NCI-H146 treated with DMSO at 0.1 percent for 48 hours (cell line): ENCODE measurements at regions not wholly inside any gene's neighbourhood (a gene's known extent, or its start where the extent isn't known, plus 50 kb on each side); places are given as distances from the start of the nearest gene placed in this dataset.

Experiments
- DNase-seq: peaks from one replicate; lab custom pipeline; 2025; ENCODE audit not compliant: unreplicated experiment; lab: John Stamatoyannopoulos, UW

DNA sequence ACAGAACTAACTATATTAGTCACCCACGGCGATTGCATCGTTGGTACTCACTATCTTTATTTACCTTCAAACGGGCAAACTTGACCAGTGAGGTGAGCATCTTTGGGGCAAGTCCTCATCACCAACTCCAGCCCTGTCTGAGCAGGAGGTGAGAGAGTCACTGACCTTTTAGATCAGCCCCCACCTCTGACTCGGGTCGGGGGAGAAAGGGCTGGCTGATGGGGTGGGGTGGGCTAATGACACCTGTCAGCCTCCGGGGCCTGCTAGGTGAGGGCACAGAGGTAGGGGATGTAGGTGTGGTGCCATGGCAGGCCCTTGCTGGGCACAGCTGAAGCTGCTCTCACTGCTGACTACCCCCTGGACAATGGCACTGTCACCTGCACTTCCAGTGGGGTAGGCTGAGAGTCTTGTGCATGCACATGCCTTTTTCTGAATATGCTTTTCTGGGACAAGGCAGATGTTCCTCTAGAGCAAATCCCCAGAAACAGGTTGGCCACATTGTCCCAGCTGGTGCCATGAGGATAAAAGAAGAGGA is 359.5 kb upstream of the MKI67 start:
- DNase-seq, result no peak

DNA sequence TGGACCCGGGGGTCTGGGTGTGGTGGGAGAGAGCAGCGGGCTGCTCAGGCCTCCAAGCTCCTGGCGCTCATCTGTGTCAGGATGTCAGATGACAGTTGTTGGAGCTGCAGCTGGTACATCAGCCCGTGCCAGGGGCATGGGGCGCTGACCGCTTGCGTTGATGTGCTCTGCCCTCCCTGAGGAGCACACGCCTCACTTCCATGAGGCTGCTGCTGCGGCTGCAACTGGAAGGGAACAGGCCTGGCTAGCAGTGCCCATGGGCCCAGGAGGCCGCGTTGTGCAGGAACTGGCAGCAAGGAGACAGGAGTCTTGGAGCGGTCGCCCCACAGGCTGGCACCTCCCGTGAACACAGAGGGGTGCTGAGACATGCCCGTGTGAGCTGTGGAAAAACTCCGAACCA is 361.3 kb upstream of the MKI67 start:
- no peak for DNase-seq

DNA sequence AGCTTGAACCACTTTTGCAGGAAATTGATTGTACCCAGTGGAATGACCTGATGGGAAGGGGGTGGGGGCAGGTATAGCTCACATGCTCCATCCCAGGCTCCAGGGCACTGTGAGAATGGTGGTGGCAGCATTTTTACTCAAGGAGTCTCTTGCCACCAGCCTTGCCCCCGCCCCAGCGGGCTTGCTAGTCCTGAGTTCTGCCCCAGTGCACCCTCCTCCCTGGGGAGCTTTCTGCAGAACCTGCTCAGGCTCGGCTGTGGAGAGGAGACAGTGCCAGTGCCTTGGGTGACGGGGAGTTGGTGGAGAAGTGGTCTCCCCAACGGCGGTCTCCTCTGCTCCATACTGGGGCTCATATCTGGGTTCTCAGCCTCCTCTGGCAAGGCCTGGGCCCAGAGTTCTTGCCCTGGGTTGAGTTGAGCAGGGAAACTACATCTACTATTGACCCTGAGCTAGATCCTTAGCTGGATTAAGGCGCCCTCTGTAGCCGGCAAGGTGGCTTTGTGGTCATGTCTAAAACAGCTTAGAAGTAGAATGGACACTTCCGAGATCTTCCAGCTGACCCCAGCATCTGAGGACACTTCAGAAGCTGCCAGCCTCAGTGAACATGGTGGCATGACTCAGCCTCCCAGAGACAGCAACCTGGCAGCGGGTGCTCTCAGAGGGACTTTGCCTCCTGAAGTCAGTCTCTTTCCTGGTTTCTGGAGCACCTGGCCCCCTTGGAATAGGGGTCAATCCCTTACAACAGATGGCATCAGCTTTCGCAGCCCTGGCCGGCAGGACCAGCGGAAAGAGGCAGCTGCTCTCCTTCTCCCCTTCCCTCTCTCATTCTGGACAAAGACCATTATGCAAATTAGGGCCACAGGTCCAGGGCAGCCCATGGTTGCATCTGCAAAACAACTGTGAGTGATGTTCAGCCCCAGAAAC is 363.4 kb upstream of the MKI67 start:
- DNase-seq, result no peak

DNA sequence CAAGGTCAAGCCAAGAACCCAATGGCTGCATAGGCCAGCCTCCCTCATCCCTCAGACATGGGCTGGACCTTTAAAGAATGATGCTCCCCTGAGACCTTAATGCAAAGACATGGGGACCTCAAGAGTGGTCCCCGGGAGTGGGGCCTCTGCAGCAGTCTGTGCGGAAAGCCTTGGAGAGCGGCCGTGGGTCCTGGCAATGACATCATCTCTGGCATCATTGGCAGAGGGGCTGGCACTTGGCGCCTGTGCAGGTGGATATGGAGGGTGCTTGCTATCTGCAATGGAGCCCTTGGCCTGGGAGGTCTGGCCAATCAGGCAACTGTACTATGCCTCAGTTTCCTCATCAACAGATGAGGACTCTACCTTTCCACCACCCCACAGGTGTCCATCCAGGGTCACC is 365.5 kb upstream of the MKI67 start:
- DNase-seq, result no peak

DNA sequence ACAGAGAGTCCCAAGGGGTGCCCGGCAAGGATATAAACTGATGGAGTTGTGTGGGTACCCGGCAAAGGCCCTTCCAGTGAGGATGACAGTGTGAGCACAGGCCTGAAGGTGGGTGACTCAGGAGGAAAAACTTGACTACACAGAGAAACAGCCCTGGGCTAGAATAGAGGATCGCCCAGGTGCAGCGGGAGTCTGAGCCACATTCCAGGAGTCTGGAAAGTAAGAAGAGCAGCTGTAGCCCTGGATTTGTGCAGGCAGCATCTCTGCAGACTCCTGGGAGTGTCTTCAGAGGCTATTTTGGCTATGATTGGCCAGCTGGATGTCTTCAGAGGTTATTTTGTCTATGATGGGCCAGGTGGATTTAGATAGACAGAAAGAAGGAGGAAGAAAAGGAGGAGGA is 367.6 kb upstream of the MKI67 start:
- DNase-seq, result no peak

DNA sequence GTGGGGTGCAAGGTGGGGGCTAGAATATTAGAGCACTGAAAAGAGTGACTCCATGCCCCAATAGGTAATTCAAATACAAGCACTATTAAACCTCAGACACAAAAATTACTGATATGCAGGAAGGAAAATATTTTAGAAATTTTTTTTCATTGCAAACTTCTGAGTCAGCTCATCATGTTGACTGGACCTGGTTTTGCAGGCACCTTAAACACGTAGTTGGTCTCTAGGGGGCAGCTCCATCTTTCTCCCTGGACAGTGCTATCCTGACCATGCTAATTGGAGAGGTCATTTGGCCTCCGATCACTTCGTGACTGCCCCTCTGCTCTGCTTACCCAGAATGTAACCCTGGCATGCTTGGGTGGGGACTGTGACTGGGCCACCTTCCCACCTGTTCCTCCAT is 368.4 kb upstream of the MKI67 start:
- DNase-seq, result no peak

DNA sequence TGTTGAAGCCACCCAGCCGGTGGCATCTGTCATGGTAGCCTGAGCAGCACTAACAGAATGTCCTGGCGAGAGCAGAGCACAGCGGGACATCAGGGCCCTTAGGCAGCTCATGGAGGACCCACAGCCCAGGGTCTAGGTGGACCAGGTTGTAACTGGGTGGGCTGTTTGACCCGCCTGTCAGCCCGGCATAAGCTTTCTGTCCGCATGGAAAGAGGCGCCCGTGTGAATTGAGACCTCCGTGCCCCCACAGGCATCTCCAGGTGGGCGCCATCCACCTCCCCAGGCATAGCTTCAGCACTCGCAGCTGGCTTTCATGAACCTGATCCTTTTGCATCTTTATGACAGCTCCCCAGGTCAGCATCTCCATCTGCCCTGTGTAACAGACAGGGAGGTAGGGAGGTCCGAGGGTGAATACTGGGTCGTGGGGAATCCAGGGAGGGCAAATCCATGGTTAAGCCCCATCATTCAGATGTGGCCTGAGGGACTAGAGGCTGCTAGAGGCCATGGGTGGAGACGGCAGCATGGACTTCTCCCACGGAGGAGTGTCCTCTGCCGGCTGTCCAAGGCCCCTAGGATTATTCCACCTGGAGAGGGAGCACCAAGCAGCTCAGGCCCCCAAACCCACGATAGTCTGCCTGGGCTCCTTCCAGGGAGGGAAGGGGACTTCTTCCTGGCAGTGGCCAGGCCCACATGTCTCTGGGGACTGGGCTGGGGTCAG is 371.6 kb upstream of the MKI67 start:
- DNase-seq, result no peak

DNA sequence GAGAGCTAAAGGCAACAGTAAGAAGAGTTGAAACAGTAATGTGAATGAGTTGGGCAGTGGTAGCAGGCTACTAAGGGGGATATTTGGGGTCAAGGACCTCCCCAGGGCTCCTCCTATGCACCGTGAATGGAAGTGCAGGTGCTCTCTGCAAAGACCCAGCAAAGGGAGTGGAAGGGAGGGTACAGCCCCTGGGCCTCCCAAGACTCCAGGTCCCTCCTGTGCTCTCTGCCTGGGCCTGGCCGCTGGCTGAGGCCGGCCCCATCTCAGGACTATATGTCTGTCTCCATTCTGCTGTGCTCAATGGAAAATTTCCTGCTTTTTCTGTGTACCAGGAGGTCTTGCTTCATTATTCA is 372.1 kb upstream of the MKI67 start:
- DNase-seq, result no peak

DNA sequence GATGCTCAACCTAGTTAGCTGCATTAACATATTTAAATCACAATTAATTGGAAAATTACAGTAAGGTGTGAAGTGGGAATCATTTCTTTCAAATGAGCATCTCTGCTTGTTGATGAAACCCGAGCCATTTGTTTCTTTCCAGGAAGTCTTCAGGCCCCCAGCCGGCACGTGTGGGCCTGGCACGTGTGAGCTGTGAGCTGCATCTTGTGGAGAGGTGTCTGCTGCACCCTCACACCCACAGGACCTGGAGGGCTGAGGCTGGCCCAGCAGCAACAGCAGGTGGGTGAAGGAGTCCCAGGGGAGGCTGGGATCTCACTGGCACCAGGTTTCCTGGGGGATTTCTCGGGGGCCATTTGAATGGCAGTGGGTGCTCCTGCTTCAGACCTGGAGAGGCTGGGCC is 372.5 kb upstream of the MKI67 start:
- no peak for DNase-seq

DNA sequence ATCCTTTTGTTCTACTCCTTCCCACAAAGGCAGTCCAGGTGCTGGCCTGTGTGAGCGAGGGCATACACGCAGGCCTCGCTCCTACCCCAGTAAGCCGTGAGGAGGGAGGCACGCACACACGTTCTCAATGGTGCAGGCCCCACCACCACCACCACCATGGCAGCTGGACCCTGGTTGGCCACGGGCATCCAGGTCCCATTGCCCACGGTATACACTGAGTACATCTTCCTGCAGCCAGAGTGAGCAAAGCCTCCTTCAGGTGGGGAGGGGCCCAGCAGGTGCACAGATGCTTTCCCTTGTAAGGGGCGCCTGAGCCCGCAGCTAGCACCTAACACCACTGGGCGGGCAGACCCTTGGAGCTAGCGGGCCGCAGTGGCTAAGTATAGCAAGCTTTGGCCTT is 373.3 kb upstream of the MKI67 start:
- no peak for DNase-seq

DNA sequence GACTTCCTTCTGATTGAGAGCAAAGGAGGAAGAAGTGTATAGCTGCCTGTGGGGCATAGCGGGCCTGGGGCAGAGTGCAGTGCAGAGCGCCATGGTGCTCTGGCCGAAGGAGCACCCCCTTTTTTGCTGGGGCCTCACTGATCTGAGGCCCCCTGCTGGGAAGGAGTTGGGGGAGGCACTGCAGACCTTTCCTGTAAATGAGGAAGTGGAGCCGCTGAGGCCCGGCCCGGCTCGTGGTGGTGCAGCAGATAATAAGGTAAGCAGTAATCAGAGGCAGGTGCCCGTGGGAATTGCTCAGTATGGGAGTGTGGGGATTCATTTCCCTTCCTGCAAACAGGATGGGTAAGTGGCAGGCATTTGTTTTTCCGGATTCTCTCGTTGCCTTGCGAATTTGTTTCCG is 373.7 kb upstream of the MKI67 start:
- DNase-seq, result no peak

DNA sequence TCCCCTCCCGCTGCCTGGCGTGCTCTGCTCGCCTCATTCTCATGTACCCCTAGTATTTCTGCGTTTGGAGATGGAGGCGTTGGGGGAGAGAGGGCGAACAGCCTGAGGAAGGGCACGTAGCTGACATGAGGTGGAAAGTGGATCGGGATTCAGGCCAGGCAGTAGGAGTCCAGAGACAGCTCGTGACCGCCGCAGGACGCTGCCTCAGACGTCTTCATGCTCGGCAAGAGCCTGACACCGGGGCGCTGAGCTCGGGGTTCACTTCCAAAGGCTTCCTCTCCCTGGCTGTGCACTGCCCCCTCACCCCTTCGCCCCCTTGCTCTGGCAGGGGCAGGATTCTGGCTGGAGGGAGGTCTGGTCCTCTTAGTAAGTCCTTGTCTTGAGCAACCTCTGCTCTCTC is 374.4 kb upstream of the MKI67 start:
- DNase-seq, result no peak

DNA sequence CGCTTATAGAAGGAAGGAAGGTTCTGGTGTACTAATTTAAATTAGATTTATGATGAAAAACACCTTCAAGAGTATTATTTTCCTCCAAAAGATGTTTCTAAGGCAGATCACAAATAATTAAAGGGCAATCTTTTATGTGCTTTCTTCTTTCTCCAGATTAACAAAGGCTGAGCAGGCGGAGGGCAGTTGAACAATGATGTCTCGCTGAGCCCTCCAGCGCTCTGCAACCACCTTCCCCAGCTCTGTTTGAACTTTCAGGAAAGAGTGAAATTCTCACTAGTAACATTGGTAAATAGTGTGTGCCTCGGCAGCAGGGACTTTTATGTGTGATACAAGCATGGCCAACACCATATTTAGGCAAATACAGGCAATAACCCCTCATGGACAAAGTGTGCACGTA is 379.1 kb upstream of the MKI67 start:
- no peak for DNase-seq

DNA sequence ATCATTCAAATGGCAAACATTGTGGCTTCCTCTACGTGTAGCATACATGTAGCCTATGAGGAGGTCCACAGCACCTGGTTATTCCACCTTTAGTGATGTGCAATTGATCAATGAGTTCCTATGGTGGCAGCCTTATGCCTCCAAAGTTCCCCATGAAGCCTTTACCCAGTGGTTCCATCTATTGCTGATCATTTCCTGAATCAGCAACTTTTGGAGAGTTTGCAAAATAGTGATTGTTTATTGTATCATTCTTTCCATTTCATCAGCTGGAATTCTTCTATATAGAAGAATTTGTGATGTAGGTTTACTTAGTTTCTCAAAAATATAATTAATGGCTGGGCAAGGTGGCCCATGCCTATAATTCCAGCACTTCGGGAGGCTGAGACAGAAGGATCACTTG is 380.2 kb upstream of the MKI67 start:
- no peak for DNase-seq

DNA sequence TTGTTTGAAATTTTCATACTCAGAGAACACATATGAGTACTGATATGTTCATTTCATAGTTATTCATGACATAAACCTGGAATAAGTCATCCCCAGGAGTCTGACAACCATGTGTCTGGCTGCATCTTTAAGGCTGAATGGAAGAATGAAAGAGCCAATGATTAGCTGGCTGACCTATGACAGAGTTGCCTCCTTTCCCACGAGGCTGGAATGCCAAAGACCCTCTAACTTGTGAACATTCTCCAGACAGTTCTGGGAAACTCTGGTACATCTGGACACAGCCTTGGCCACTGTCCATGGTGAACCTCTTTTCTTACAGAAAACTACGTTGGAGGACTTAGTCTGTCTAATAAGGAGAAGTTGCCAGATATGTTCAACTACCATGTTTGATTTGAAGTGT is 380.8 kb upstream of the MKI67 start:
- DNase-seq, result no peak

DNA sequence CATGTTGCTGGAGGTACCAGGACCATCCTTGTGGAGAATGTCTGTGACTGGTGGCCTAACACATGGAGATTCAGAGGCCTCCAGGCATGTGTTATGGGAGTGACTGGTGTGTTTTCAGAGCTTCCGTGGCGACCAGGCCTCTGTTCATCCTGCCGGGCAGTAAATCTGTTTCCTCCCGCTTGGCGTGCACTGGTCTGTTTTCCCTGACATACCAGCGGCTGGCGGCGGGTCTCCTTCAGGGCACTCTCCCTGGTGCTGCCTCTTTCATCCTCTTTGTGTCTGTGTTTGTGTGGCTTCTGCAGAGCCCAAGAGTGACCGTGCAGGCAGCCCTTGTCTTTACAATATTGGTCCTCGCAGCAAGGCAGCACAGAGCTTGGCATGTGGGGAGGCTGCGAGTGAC is 385.1 kb upstream of the MKI67 start:
- no peak for DNase-seq

DNA sequence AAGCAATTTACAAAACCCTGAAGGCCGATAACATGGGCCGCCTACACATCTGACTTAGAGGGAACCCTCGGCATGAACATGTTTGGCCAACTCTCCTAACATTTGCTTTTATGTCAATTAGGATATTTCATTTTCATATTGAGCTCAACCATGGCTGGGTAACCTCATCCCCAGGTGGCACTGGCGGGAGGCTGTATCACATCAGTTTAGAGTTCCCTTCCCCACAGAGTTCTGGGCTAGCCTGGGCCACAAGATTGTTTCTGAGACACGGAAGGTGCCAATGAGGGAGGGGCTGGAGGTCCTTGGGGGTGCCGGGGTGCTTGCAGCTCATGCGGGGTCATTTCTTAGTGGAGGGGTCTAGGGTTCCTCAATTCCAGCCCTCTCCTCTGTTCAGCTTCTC is 386.5 kb upstream of the MKI67 start:
- no peak for DNase-seq

DNA sequence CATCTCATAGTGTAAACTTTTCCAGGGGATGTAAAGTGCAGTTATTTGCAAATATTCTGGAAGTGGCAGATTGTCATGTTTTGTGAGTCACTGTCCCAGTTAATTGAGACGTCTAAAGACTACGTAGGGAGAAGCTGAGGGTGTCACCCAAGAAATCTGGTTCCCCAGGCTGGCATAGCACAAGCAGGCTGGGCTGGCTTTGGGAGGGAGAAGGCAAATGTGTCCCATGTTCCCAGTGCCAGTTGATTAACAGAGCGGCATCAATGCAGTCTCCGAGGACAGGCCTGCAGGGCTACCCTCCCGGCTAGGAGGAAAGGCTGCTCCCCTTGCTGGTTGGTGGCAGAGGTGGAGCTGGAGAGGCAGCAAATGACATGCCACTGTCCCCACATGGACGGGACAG is 388.3 kb upstream of the MKI67 start:
- no peak for DNase-seq

DNA sequence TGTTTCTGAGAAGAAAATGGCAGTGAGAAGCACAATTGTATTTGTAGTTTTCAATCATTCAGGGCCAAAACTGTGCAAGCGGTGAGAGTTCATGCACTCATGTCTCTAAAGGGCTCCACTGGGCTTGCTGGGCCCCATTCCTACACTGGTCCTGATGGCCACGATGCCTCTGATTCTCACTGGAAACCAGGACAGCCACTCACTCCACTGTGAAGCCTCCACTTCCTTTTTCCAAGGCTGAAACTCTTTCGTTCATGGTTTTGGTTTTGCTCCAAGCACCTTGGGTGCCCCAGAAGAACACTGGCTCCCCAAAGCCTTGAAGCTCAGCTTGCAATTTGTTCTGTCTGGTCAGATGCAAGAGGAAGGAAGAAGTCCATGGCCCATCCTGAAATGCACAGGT is 390.0 kb upstream of the MKI67 start:
- DNase-seq, result no peak

DNA sequence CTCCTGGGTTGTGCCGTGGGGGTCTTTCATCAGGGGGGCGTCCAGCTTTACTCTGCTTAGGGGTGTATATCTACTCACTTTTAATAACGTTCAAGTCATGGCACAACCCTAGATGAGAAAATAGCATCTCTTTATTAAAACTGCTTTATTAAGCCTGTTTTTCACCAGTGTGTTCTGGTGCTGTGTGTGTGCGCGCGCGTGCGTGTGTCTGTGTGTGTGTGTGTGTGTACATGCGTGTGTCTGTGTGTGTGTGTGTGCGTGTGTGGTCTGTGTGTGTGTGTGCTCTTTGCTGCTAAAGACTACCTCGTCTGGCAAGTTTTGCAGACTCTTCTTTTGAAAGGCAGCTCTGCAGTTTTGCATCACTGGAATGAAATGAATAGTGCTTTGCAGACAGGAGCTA is 390.9 kb upstream of the MKI67 start:
- DNase-seq, result no peak

DNA sequence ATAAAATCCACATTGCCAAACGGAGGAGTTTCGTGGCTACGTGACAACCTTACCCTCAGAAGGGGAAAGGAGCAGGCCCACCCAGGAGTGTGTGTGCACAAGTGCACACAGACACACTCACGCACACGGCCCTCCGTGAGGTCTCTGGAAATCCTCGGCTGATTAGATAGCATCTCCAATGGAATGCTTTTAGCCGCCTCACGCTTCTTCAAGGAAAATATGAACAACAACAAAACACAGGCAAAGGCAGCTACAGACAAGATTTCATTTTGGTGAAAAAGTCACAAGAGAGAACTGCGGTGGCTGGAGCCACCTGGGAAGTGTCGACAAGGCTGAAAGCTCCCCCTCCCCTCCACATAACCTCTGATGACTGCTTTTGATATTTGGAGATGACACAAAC is 391.8 kb upstream of the MKI67 start:
- DNase-seq, result no peak

DNA sequence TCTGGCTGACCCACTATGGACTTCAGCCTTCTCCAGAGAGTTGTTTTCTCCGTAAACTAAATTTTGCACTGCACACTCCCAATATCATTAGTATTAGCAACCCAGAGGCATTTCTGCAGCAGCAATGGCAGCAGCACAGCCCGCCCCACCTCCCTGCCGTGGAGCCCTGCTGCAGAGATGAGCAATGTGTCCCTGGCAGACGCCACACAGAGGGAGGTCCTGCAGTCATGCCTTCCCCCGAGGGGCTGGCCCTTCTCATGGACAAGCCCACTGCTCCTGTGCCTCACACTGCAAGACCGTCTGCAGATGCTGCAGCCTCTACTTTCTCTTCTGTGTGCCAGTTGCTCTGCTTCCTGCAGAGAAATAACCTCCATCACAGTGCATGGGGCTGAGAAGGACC is 393.4 kb upstream of the MKI67 start:
- no peak for DNase-seq
